Loucy (cell line): ENCODE measurements at regions not wholly inside any gene's neighbourhood (a gene's known extent, or its start where the extent isn't known, plus 50 kb on each side); places are given as distances from the start of the nearest gene placed in this dataset.

Experiments used
- H2AFZ ChIP-seq: fragments of 200-600 bp; sonication (generic); 2 replicates; pipeline ENCODE4 v1.6.0; 2016; ENCODE audit warnings: antibody characterized with exemption, mild to moderate bottlenecking, low read length, moderate library complexity
- H3F3A ChIP-seq: fragments of 200-600 bp; 2 replicates; pipeline ENCODE4 v1.6.0; 2016; ENCODE audit warnings: antibody characterized with exemption, low read depth, mild to moderate bottlenecking
- H3K27me3 ChIP-seq: fragments of 200-600 bp; sonication (generic); 2 replicates; pipeline ENCODE4 v1.6.1; 2014; ENCODE audit warnings: low read length, mild to moderate bottlenecking; ENCODE audit not compliant: insufficient read depth, poor library complexity, severe bottlenecking
- H3K36me3 ChIP-seq: fragments of 200-600 bp; sonication (generic); 2 replicates; pipeline ENCODE4 v1.6.1; 2016; ENCODE audit warnings: low read length; ENCODE audit not compliant: insufficient read depth
- H3K4me1 ChIP-seq: fragments of 200-600 bp; sonication (generic); 2 replicates; pipeline ENCODE4 v1.5.1; 2014; ENCODE audit warnings: low read length, mild to moderate bottlenecking; ENCODE audit not compliant: insufficient read depth, poor library complexity, severe bottlenecking
- H3K4me2 ChIP-seq: fragments of 200-600 bp; sonication (generic); 2 replicates; pipeline ENCODE4 v1.6.0; 2014; ENCODE audit warnings: antibody characterized with exemption, low read length, low read depth, mild to moderate bottlenecking; ENCODE audit not compliant: poor library complexity, severe bottlenecking
- H3K4me3 ChIP-seq: fragments of 200-600 bp; sonication (generic); 2 replicates; pipeline ENCODE4 v1.5.1; 2014; ENCODE audit warnings: low read length, mild to moderate bottlenecking, mixed read lengths; ENCODE audit not compliant: poor library complexity, severe bottlenecking
- H3K79me2 ChIP-seq: fragments of 200-600 bp; sonication (generic); 2 replicates; pipeline ENCODE4 v1.6.1; 2014; ENCODE audit warnings: low read length; ENCODE audit not compliant: insufficient read depth
- H3K9ac ChIP-seq: fragments of 200-600 bp; sonication (generic); 2 replicates; pipeline ENCODE4 v1.6.0; 2014; ENCODE audit warnings: mild to moderate bottlenecking, low read depth, low read length, moderate library complexity; ENCODE audit not compliant: poor library complexity, severe bottlenecking
- H3K9me2 ChIP-seq: fragments of 200-600 bp; sonication (generic); replicated peaks from 2 replicates; pipeline ENCODE4 v1.6.1; 2016; ENCODE audit warnings: low read depth, low read length, mixed read lengths
- H3K9me3 ChIP-seq: fragments of 200-600 bp; sonication (generic); 2 replicates; pipeline ENCODE4 v1.6.1; 2014; ENCODE audit warnings: mild to moderate bottlenecking, antibody characterized with exemption, low read length, low read depth; ENCODE audit not compliant: insufficient read depth
- H4K20me1 ChIP-seq: fragments of 200-600 bp; sonication (generic); 2 replicates; pipeline ENCODE4 v1.6.0; 2014; ENCODE audit warnings: antibody characterized with exemption, low read length, mild to moderate bottlenecking; ENCODE audit not compliant: insufficient read depth, poor library complexity, severe bottlenecking
- EZH2phosphoT487 ChIP-seq: fragments of 200-600 bp; IDR thresholded peaks from 2 replicates; pipeline ENCODE4 v1.6.1; 2018; ENCODE audit warnings: antibody characterized with exemption, mild to moderate bottlenecking, moderate library complexity, borderline replicate concordance
- TF ChIP-seq, protein P1 (sequence below): fragments of 200-600 bp; sonication (generic); conservative IDR thresholded peaks from 2 replicates; pipeline ENCODE4 v1.5.1; 2014; ENCODE audit warnings: mild to moderate bottlenecking, antibody characterized with exemption, low read length

DNA sequence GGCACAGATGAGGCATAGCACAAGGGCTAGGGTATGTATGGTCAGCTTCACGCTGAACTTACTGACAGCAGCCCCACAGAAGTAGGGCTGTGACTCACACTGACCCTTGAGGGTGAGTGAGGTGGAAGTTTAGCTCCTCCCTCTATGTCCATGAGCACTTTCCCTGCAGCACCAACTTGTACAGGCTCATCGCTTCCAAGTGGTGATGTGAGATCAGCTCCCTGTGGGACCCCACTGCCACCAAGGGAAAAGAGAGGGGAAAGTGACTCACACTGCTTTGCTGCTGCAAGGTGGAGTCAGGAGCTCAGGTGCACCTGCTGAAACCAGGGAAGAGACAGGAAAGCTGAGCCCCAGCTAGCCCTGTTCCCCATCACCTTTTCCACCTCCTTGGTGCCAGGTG, 91.5 kb downstream of the TEX51 start:
- no peak overlapping the region for H3K9ac ChIP-seq
- no peaks in the 10 kb centered on the region for H3K36me3 ChIP-seq
- H3K9me2 ChIP-seq, result no peaks in the 10 kb centered on the region
- no peak overlapping the region for H3K4me3 ChIP-seq
- no peaks in the 10 kb centered on the region for H3K4me1 ChIP-seq
- no peak overlapping the region for H2AFZ ChIP-seq
- H4K20me1 ChIP-seq, result no peaks in the 10 kb centered on the region
- no peaks in the 10 kb centered on the region for H3F3A ChIP-seq
- no peak for TF ChIP-seq EZH2phosphoT487
- TF ChIP-seq, protein P1, sequence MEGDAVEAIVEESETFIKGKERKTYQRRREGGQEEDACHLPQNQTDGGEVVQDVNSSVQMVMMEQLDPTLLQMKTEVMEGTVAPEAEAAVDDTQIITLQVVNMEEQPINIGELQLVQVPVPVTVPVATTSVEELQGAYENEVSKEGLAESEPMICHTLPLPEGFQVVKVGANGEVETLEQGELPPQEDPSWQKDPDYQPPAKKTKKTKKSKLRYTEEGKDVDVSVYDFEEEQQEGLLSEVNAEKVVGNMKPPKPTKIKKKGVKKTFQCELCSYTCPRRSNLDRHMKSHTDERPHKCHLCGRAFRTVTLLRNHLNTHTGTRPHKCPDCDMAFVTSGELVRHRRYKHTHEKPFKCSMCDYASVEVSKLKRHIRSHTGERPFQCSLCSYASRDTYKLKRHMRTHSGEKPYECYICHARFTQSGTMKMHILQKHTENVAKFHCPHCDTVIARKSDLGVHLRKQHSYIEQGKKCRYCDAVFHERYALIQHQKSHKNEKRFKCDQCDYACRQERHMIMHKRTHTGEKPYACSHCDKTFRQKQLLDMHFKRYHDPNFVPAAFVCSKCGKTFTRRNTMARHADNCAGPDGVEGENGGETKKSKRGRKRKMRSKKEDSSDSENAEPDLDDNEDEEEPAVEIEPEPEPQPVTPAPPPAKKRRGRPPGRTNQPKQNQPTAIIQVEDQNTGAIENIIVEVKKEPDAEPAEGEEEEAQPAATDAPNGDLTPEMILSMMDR, result no peak
- H3K27me3 ChIP-seq, result no peaks in the 10 kb centered on the region
- no peaks in the 10 kb centered on the region for H3K9me3 ChIP-seq
- no peak overlapping the region for H3K4me2 ChIP-seq
- H3K79me2 ChIP-seq, result no peaks in the 10 kb centered on the region

DNA sequence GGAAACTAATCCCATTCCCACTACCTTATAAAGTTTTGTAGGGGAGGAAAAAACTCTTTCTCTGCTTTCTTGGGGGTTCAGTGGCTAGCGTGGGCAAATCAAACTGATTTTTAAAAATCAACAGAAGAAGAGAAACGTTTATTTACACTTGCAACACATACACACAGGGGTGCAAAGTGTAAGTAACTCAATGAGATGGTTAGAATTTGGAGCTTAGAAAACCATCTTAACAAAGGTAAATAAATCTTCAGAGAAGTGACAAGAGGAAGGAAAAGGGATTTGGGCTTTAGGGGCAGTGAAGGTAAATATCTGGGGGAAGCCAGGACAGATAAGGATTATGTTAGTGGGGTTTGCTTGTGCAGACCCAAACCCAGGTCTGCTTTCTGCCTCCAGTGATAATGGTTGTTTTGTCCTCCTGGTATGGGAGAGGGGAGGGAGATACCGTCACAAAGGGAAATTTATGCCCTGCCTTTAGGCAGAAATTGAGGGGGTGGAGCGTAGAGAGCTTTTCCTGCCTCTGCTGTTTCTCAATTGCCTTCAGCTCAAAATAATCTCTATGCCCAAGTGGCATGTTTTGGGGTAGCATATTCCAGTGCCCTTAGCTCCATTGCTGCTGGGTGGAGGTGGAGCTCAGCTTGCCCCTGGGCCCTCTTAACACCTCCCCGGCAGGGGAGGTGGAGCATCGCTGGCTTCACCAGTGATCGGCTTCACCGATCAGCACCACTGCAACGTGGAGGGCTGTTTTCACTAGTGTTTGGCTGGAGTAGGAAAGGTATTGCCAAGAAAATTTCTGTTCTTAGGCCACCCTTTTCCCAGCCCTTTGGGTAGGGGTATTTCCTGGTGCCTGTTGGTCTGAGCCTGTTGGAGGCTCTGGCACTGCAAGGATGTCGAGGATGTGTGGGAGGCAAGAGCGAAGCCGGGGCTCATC, 92.2 kb downstream of the TEX51 start:
- Histone ChIP-seq H3K4me1 (no peaks in the 10 kb centered on the region), H4K20me1 (no peaks in the 10 kb centered on the region), H3K9me2 (no peaks in the 10 kb centered on the region), H3F3A (no peaks in the 10 kb centered on the region), H3K4me2 (no peak overlapping the region), H3K4me3 (no peak overlapping the region), H3K79me2 (no peaks in the 10 kb centered on the region), H3K9ac (no peak overlapping the region), H3K27me3 (no peaks in the 10 kb centered on the region), H3K36me3 (no peaks in the 10 kb centered on the region), H3K9me3 (no peaks in the 10 kb centered on the region), H2AFZ (no peak overlapping the region)
- TF ChIP-seq EZH2phosphoT487, result no peak
- TF ChIP-seq, protein P1, result no peak

DNA sequence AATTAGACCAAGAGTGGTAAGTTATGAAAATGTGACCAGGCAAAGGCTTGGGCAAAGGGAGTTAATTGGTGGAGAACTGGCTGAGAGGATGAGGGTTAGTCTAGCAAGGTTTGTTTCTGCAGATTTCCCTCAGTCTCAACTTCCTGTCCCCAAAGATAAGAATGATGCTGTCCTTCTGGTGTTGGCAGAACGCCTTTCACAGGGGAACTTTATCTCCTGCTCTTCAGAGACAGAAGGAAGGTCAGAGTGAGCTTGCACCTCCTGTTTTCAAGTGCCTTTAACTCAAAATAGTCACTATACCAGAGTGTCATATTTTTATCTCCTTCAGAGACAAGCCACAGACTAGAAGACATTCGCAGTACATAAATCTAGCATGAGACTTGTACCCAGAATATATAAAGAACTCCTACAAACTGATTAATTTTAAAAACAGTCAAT, 95.7 kb downstream of the TEX51 start:
- Histone ChIP-seq H3K9me3 (no peaks in the 10 kb centered on the region), H3K4me2 (no peak overlapping the region), H3K36me3 (no peaks in the 10 kb centered on the region), H3K9me2 (no peaks in the 10 kb centered on the region), H3K79me2 (no peaks in the 10 kb centered on the region), H3F3A (no peaks in the 10 kb centered on the region), H3K27me3 (no peaks in the 10 kb centered on the region), H3K9ac (no peak overlapping the region), H4K20me1 (no peaks in the 10 kb centered on the region), H2AFZ (no peak overlapping the region), H3K4me1 (no peaks in the 10 kb centered on the region), H3K4me3 (no peak overlapping the region)
- no peak for TF ChIP-seq EZH2phosphoT487
- TF ChIP-seq, protein P1, result no peak
